Ishikawa (cell line): ENCODE measurements at regions not wholly inside any gene's neighbourhood (a gene's known extent, or its start where the extent isn't known, plus 50 kb on each side); places are given as distances from the start of the nearest gene placed in this dataset.

ENCODE experiments used
- CEBPB ChIP-seq: IDR thresholded peaks from 2 replicates; pipeline ENCODE4 v1.6.1; 2012
- CREB1 ChIP-seq: IDR thresholded peaks from 2 replicates; pipeline ENCODE4 v1.6.1; 2012; ENCODE audit warnings: low read depth
- EGR1 ChIP-seq: IDR thresholded peaks from 2 replicates; pipeline ENCODE4 v1.6.1; 2012
- EP300 ChIP-seq: IDR thresholded peaks from 2 replicates; pipeline ENCODE4 v1.6.1; 2012; ENCODE audit warnings: borderline replicate concordance
- FOXM1 ChIP-seq: IDR thresholded peaks from 2 replicates; pipeline ENCODE4 v1.6.1; 2012; ENCODE audit warnings: low read depth, borderline replicate concordance
- NFIC ChIP-seq: IDR thresholded peaks from 2 replicates; pipeline ENCODE4 v1.6.1; 2012
- RAD21 ChIP-seq: IDR thresholded peaks from 2 replicates; pipeline ENCODE4 v1.6.1; 2012; ENCODE audit warnings: low read depth
- TAF1 ChIP-seq: IDR thresholded peaks from 2 replicates; pipeline ENCODE4 v1.6.1; 2012; ENCODE audit warnings: low read depth, mild to moderate bottlenecking
- TCF12 ChIP-seq: IDR thresholded peaks from 2 replicates; pipeline ENCODE4 v1.6.1; 2012; ENCODE audit warnings: low read depth
- TEAD4 ChIP-seq: IDR thresholded peaks from 2 replicates; pipeline ENCODE4 v1.6.1; 2012
- YY1 ChIP-seq: IDR thresholded peaks from 2 replicates; pipeline ENCODE4 v1.6.1; 2012; ENCODE audit warnings: low read depth
- ZBTB7A ChIP-seq: IDR thresholded peaks from 2 replicates; pipeline ENCODE4 v1.6.1; 2012; ENCODE audit warnings: low read depth
- TF ChIP-seq, protein P1 (sequence below): IDR thresholded peaks from 2 replicates; pipeline ENCODE4 v1.6.1; 2012; ENCODE audit warnings: low read depth, mild to moderate bottlenecking
- TF ChIP-seq, protein P2 (sequence below): IDR thresholded peaks from 2 replicates; pipeline ENCODE4 v1.6.1; 2012
- TF ChIP-seq, protein P3 (sequence below): IDR thresholded peaks from 2 replicates; pipeline ENCODE4 v1.6.1; 2012

DNA sequence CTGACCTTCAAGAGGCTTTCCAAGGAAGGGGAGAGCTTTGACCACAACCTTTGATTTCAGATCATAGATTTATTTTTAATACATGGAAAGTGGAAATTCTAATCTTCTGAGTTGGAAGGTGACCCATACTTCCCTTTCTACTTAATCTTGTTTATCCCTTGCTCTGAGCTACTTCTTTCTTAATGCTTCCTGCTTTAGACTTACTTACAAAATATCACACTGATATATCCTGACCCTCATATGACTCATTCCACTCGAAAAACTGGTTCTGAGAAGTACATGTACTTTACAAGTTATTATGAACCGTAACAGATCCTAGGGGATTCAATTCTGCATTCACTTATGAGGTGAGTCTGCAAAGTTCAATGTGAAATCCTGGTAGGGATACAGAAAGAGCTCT, 76.2 kb upstream of the IRS2 start:
- TF ChIP-seq RAD21 (no peak), NFIC (no peak), CEBPB (no peak), TEAD4 (no peak), YY1 (no peak), FOXM1 (no peak), TCF12 (no peak), ZBTB7A (no peak), EGR1 (no peak), EP300 (no peak), TAF1 (no peak)
- TF ChIP-seq, protein P1, sequence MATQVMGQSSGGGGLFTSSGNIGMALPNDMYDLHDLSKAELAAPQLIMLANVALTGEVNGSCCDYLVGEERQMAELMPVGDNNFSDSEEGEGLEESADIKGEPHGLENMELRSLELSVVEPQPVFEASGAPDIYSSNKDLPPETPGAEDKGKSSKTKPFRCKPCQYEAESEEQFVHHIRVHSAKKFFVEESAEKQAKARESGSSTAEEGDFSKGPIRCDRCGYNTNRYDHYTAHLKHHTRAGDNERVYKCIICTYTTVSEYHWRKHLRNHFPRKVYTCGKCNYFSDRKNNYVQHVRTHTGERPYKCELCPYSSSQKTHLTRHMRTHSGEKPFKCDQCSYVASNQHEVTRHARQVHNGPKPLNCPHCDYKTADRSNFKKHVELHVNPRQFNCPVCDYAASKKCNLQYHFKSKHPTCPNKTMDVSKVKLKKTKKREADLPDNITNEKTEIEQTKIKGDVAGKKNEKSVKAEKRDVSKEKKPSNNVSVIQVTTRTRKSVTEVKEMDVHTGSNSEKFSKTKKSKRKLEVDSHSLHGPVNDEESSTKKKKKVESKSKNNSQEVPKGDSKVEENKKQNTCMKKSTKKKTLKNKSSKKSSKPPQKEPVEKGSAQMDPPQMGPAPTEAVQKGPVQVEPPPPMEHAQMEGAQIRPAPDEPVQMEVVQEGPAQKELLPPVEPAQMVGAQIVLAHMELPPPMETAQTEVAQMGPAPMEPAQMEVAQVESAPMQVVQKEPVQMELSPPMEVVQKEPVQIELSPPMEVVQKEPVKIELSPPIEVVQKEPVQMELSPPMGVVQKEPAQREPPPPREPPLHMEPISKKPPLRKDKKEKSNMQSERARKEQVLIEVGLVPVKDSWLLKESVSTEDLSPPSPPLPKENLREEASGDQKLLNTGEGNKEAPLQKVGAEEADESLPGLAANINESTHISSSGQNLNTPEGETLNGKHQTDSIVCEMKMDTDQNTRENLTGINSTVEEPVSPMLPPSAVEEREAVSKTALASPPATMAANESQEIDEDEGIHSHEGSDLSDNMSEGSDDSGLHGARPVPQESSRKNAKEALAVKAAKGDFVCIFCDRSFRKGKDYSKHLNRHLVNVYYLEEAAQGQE, result no peak
- TF ChIP-seq, protein P2, sequence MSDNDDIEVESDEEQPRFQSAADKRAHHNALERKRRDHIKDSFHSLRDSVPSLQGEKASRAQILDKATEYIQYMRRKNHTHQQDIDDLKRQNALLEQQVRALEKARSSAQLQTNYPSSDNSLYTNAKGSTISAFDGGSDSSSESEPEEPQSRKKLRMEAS, result no peak
- TF ChIP-seq, protein P3, sequence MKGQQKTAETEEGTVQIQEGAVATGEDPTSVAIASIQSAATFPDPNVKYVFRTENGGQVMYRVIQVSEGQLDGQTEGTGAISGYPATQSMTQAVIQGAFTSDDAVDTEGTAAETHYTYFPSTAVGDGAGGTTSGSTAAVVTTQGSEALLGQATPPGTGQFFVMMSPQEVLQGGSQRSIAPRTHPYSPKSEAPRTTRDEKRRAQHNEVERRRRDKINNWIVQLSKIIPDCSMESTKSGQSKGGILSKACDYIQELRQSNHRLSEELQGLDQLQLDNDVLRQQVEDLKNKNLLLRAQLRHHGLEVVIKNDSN, result no peak

GRCh38 chr13:109859898-109860297, 73.5 kb upstream of the IRS2 start:
- TF ChIP-seq, protein P2, result no peak
- TF ChIP-seq TCF12, result no peak

DNA sequence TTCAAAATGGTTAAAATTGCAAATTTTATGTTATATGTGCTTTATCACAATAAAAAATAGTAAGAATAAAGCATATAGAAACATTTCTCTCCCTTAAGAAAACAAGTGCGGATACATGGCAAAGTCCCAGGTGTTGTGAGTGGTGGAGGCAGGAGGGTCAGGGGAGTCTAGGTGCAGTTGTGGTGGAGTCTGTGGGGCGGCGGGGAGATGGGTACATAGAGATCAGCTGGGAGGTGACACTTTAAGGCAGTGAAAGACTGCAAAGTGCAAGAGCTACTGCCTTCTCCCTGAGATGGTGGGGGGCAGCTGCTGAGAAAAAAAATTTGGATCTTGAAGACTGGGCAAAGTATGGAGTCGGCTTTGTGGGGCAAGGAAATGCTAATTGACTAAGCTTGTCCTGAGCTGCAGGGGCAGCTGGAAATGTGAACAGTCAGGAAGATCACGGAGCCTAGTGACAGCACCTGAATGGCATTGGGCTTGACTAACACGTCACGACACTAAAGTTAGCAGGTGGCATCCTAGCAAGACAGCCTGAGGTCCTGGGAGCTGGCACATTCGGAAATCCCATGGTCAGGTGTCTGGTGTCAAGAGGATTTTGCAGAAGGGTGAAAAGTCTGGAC, 72.9 kb upstream of the IRS2 start:
- TF ChIP-seq RAD21 (no peak), ZBTB7A (no peak), TEAD4 (no peak), FOXM1 (no peak), TAF1 (no peak)
- TF ChIP-seq, protein P3, result no peak
- TF ChIP-seq, protein P1, result no peak

DNA sequence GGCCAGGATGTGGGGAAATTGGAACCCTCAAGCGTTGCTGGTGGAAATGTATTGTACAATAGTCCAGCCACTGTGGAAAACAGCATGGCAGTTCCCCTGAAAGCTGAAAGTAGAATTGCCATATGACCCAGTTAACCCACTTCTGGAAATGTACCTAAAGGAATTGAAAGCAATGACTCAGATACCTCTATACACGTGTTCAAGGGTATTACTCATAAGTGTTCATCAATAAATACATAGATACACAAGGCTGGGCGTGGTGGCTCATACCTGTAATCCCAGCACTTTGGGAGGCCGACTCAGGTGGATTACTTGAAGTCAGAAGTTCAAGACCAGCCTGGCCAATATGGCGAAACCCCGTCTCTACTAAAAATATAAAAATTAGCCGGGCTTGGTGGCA, 71.9 kb upstream of the IRS2 start:
- TF ChIP-seq EGR1 (no peak), CREB1 (no peak), CEBPB (no peak), YY1 (no peak), EP300 (no peak), NFIC (no peak), TAF1 (no peak), ZBTB7A (no peak), TCF12 (no peak)
- TF ChIP-seq, protein P3, result no peak
- TF ChIP-seq, protein P1, result no peak

GRCh38 chr13:109857803-109858202, 71.4 kb upstream of the IRS2 start:
- TF ChIP-seq FOXM1 (no peak), YY1 (no peak)
